Gastroesophageal sphincter (tissue), 3 donors: ENCODE measurements at regions not wholly inside any gene's neighbourhood (a gene's known extent, or its start where the extent isn't known, plus 50 kb on each side); places are given as distances from the start of the nearest gene placed in this dataset.
"Not testable (repeated sequence)": the region's sequence is repeated elsewhere in the genome, so short reads cannot be mapped to it uniquely, and the experiment has no call there.

Experiments
- CTCF ChIP-seq, 4 experiments: fragments of 200-600 bp in 2 of 4; fragments of 450-650 bp in 2 of 4; sonication (generic) in 1 of 4; IDR thresholded peaks; one replicate each; pipeline ENCODE4 v1.5.1; 2017 to 2019; ENCODE audit warnings: antibody characterized with exemption in 4 of 4, mild to moderate bottlenecking in 2 of 4, moderate library complexity in 2 of 4
- EP300 ChIP-seq: sonication (generic); formaldehyde crosslinking; IDR thresholded peaks from one replicate; pipeline ENCODE4 v1.6.1; 2017; ENCODE audit warnings: antibody characterized with exemption, mild to moderate bottlenecking
- POLR2A ChIP-seq, 2 donors: fragments of 450-650 bp; IDR thresholded peaks; one replicate each; pipeline ENCODE4 v1.6.1; 2017; ENCODE audit warnings: antibody characterized with exemption in 2 of 2, mild to moderate bottlenecking in 2 of 2, moderate library complexity in 1 of 2
- POLR2AphosphoS5 ChIP-seq: sonication (generic); formaldehyde crosslinking; IDR thresholded peaks from one replicate; pipeline ENCODE4 v1.6.1; 2017; ENCODE audit warnings: antibody characterized with exemption

GRCh38 chr16:33709856-33710695 is 250.7 kb downstream of the TP53TG3F start:
- not testable (repeated sequence) for TF ChIP-seq CTCF (IDR thresholded peaks at IDR 0.05); POLR2AphosphoS5; POLR2A (IDR thresholded peaks at IDR 0.05); EP300
